Muscle layer of colon (tissue), 2 donors: ENCODE measurements at regions not wholly inside any gene's neighbourhood (a gene's known extent, or its start where the extent isn't known, plus 50 kb on each side); places are given as distances from the start of the nearest gene placed in this dataset.

ENCODE experiments used
- H3K27ac ChIP-seq: one replicate; pipeline ENCODE4 v1.7.0; 2013; ENCODE audit warnings: low read depth, mild to moderate bottlenecking, low read length, moderate library complexity
- H3K27me3 ChIP-seq, 2 donors: one replicate each; pipeline ENCODE4 v1.7.0; 2013; ENCODE audit warnings: low read length in 2 of 2, mild to moderate bottlenecking in 2 of 2; ENCODE audit not compliant: insufficient read depth in 2 of 2, control insufficient read depth in 1 of 2
- H3K36me3 ChIP-seq: one replicate; pipeline ENCODE4 v1.7.0; 2013; ENCODE audit warnings: mild to moderate bottlenecking, low read length; ENCODE audit not compliant: insufficient read depth
- H3K4me1 ChIP-seq: one replicate; pipeline ENCODE4 v1.7.0; 2013; ENCODE audit warnings: mild to moderate bottlenecking, low read length; ENCODE audit not compliant: insufficient read depth
- H3K4me3 ChIP-seq, 2 donors: one replicate each; pipeline ENCODE4 v1.7.0; 2013; ENCODE audit warnings: low read length in 2 of 2, low read depth in 1 of 2, mild to moderate bottlenecking in 1 of 2, moderate library complexity in 1 of 2
- H3K9ac ChIP-seq: one replicate; pipeline ENCODE4 v1.7.0; 2013; ENCODE audit warnings: low read length
- H3K9me3 ChIP-seq: one replicate; pipeline ENCODE4 v1.7.0; 2013; ENCODE audit warnings: mild to moderate bottlenecking, low read length
- donor health status: abdominal sarcoma.
- donor health status: Adenocarcinoma of cecum.

GRCh38 chr14:104448721-104449120 is 130.8 kb upstream of the C14orf180 start:
- Histone ChIP-seq H3K36me3 (no peaks in the 10 kb centered on the region), H3K9ac (no peak overlapping the region), H3K4me3 (no peak overlapping the region), H3K27ac (no peak overlapping the region), H3K27me3 (peaks cover 0 to 13% of the 10 kb centered on the region in 2 donors), H3K9me3 (no peaks in the 10 kb centered on the region), H3K4me1 (no peaks in the 10 kb centered on the region)

GRCh38 chr14:104450811-104451401 is 128.7 kb upstream of the C14orf180 start:
- H3K36me3 ChIP-seq = no peaks in the 10 kb centered on the region
- no peak overlapping the region for H3K4me3 ChIP-seq
- peaks cover 0 to 13% of the 10 kb centered on the region in 2 donors for H3K27me3 ChIP-seq
- H3K4me1 ChIP-seq = no peaks in the 10 kb centered on the region
- no peak overlapping the region for H3K27ac ChIP-seq
- H3K9ac ChIP-seq = no peak overlapping the region
- H3K9me3 ChIP-seq = no peaks in the 10 kb centered on the region

GRCh38 chr14:104451474-104451873 is 128.1 kb upstream of the C14orf180 start:
- H3K36me3 ChIP-seq = no peaks in the 10 kb centered on the region
- H3K27me3 ChIP-seq = peaks cover 0 to 13% of the 10 kb centered on the region in 2 donors
- H3K4me1 ChIP-seq = no peaks in the 10 kb centered on the region
- no peak overlapping the region for H3K9ac ChIP-seq
- H3K9me3 ChIP-seq = no peaks in the 10 kb centered on the region
- no peak overlapping the region for H3K4me3 ChIP-seq
- no peak overlapping the region for H3K27ac ChIP-seq

GRCh38 chr14:104458845-104459244 is 120.7 kb upstream of the C14orf180 start:
- no peak overlapping the region for H3K27ac ChIP-seq
- no peaks in the 10 kb centered on the region for H3K36me3 ChIP-seq
- no peak overlapping the region for H3K9ac ChIP-seq
- H3K4me1 ChIP-seq = no peaks in the 10 kb centered on the region
- H3K4me3 ChIP-seq = no peak overlapping the region
- H3K9me3 ChIP-seq = no peaks in the 10 kb centered on the region
- peaks cover 4 to 26% of the 10 kb centered on the region in 2 donors for H3K27me3 ChIP-seq

- no peaks in the 10 kb centered on the region for H3K4me1 ChIP-seq
- H3K27ac ChIP-seq = no peak overlapping the region
- H3K4me3 ChIP-seq = no peak overlapping the region
- peaks cover 4 to 29% of the 10 kb centered on the region in 2 donors for H3K27me3 ChIP-seq
- H3K36me3 ChIP-seq = no peaks in the 10 kb centered on the region
- no peaks in the 10 kb centered on the region for H3K9me3 ChIP-seq
- no peak overlapping the region for H3K9ac ChIP-seq
These were observed 118.5 kb upstream of the C14orf180 start for GRCh38 chr14:104460791-104461651.

- Histone ChIP-seq H3K27me3 (peaks cover 4 to 29% of the 10 kb centered on the region in 2 donors), H3K4me1 (no peaks in the 10 kb centered on the region), H3K9me3 (no peaks in the 10 kb centered on the region), H3K4me3 (peak overlapping the region in 1 of 2 donors; percentile 20), H3K27ac (no peak overlapping the region), H3K9ac (no peak overlapping the region), H3K36me3 (no peaks in the 10 kb centered on the region)
These were observed 117.7 kb upstream of the C14orf180 start for GRCh38 chr14:104461676-104462449.

- Histone ChIP-seq H3K36me3 (no peaks in the 10 kb centered on the region), H3K4me3 (no peak overlapping the region), H3K9me3 (no peaks in the 10 kb centered on the region), H3K27me3 (peaks cover 4 to 29% of the 10 kb centered on the region in 2 donors), H3K27ac (no peak overlapping the region), H3K9ac (no peak overlapping the region), H3K4me1 (no peaks in the 10 kb centered on the region)
These were observed 116.6 kb upstream of the C14orf180 start for GRCh38 chr14:104462651-104463630.

- H3K27me3 ChIP-seq = peaks cover 4 to 29% of the 10 kb centered on the region in 2 donors
These were observed 114.7 kb upstream of the C14orf180 start for GRCh38 chr14:104464907-104465306.

GRCh38 chr14:104465482-104466390 is 113.8 kb upstream of the C14orf180 start:
- Histone ChIP-seq H3K27ac (no peak overlapping the region), H3K4me1 (no peaks in the 10 kb centered on the region), H3K4me3 (no peak overlapping the region), H3K36me3 (no peaks in the 10 kb centered on the region), H3K9ac (no peak overlapping the region), H3K27me3 (peaks cover 4 to 28% of the 10 kb centered on the region in 2 donors), H3K9me3 (no peaks in the 10 kb centered on the region)

More at GRCh38 chr14:104464907-104465306, 114.7 kb upstream of the C14orf180 start:
- H3K9ac ChIP-seq = no peak overlapping the region
- no peaks in the 10 kb centered on the region for H3K9me3 ChIP-seq
- H3K27ac ChIP-seq = no peak overlapping the region
- H3K4me1 ChIP-seq = no peaks in the 10 kb centered on the region
- no peak overlapping the region for H3K4me3 ChIP-seq
- no peaks in the 10 kb centered on the region for H3K36me3 ChIP-seq

- Histone ChIP-seq H3K27ac (no peak overlapping the region), H3K4me3 (no peak overlapping the region), H3K27me3 (peaks cover 4 to 16% of the 10 kb centered on the region in 2 donors), H3K9me3 (no peaks in the 10 kb centered on the region), H3K36me3 (no peaks in the 10 kb centered on the region), H3K9ac (no peak overlapping the region), H3K4me1 (no peaks in the 10 kb centered on the region)
These were observed 112.3 kb upstream of the C14orf180 start for GRCh38 chr14:104467236-104467635.
